MM.1S (cell line): ENCODE measurements at regions not wholly inside any gene's neighbourhood (a gene's known extent, or its start where the extent isn't known, plus 50 kb on each side); places are given as distances from the start of the nearest gene placed in this dataset.

Source experiments
- DNase-seq: peaks from one replicate; pipeline ENCODE4 v3.0.0-alpha.2; 2015
- H2AFZ ChIP-seq: fragments of 300-600 bp; sonication (generic); 2 replicates; pipeline ENCODE4 v1.6.0; 2016; ENCODE audit warnings: antibody characterized with exemption, low read length
- H3F3A ChIP-seq: fragments of 300-600 bp; sonication (generic); 2 replicates; pipeline ENCODE4 v1.6.1; 2016; ENCODE audit warnings: mild to moderate bottlenecking, antibody characterized with exemption, low read length, moderate library complexity, mixed read lengths; ENCODE audit not compliant: insufficient read depth
- H3K27ac ChIP-seq: fragments of 300-600 bp; sonication (generic); 2 replicates; pipeline ENCODE4 v1.5.1; 2016; ENCODE audit warnings: mild to moderate bottlenecking, low read length
- H3K27me3 ChIP-seq: fragments of 300-600 bp; sonication (generic); replicated peaks from 2 replicates; pipeline ENCODE4 v1.6.0; 2016; ENCODE audit warnings: low read length; ENCODE audit not compliant: insufficient read depth
- H3K36me3 ChIP-seq: fragments of 300-600 bp; sonication (generic); replicated peaks from 2 replicates; pipeline ENCODE4 v1.6.1; 2016; ENCODE audit warnings: mild to moderate bottlenecking, low read length, mixed read lengths; ENCODE audit not compliant: insufficient read depth
- H3K4me1 ChIP-seq: fragments of 300-600 bp; sonication (generic); 2 replicates; pipeline ENCODE4 v1.6.1; 2016; ENCODE audit warnings: low read length, mixed read lengths
- H3K4me2 ChIP-seq: fragments of 300-600 bp; sonication (generic); 2 replicates; pipeline ENCODE4 v1.6.0; 2016; ENCODE audit warnings: low read depth, low read length
- H3K4me3 ChIP-seq: fragments of 300-600 bp; sonication (generic); 2 replicates; pipeline ENCODE4 v1.5.1; 2016; ENCODE audit warnings: low read length, mixed read lengths
- H3K79me2 ChIP-seq: fragments of 300-600 bp; sonication (generic); 2 replicates; pipeline ENCODE4 v1.6.1; 2016; ENCODE audit warnings: mixed run types, low read length, mixed read lengths
- H3K9ac ChIP-seq: fragments of 300-600 bp; sonication (generic); 2 replicates; pipeline ENCODE4 v1.6.1; 2016; ENCODE audit warnings: low read length, mixed read lengths
- H3K9me2 ChIP-seq: fragments of 300-600 bp; sonication (generic); replicated peaks from 2 replicates; pipeline ENCODE4 v1.6.1; 2016; ENCODE audit warnings: mild to moderate bottlenecking, low read length, mixed read lengths; ENCODE audit not compliant: insufficient read depth
- H3K9me3 ChIP-seq: fragments of 300-600 bp; sonication (generic); replicated peaks from 2 replicates; pipeline ENCODE4 v1.6.1; 2016; ENCODE audit warnings: mild to moderate bottlenecking, low read length, mixed read lengths; ENCODE audit not compliant: insufficient read depth
- H4K20me1 ChIP-seq: fragments of 300-600 bp; sonication (generic); 2 replicates; pipeline ENCODE4 v1.6.1; 2016; ENCODE audit warnings: mild to moderate bottlenecking, low read length, moderate library complexity, mixed read lengths; ENCODE audit not compliant: insufficient read depth
- EZH2 ChIP-seq: fragments of 300-600 bp; sonication (generic); optimal IDR thresholded peaks from 2 replicates; pipeline ENCODE3; 2017; ENCODE audit warnings: low read depth, mild to moderate bottlenecking, antibody characterized with exemption, low read length, mixed read lengths
- EZH2phosphoT487 ChIP-seq: fragments of 300-600 bp; sonication (generic); IDR thresholded peaks from 2 replicates; pipeline ENCODE4 v1.6.1; 2018; ENCODE audit warnings: antibody characterized with exemption, low read length
- TF ChIP-seq, protein P1 (sequence below): fragments of 300-600 bp; sonication (generic); IDR thresholded peaks from 2 replicates; pipeline ENCODE4 v1.5.1; 2016; ENCODE audit warnings: antibody characterized with exemption, low read length, mixed read lengths

GRCh38 chr5:165026971-165027370 lies 1521.6 kb downstream of the MAT2B start:
- Histone ChIP-seq H3K4me1 (no peaks in the 10 kb centered on the region), H3K9ac (no peak overlapping the region), H2AFZ (no peak overlapping the region), H3K27me3 (no peaks in the 10 kb centered on the region), H3K4me3 (no peak overlapping the region), H3K4me2 (no peak overlapping the region), H3K79me2 (no peaks in the 10 kb centered on the region), H3K9me3 (no peaks in the 10 kb centered on the region), H3K9me2 (no peaks in the 10 kb centered on the region), H4K20me1 (no peaks in the 10 kb centered on the region), H3F3A (no peaks in the 10 kb centered on the region), H3K36me3 (no peaks in the 10 kb centered on the region), H3K27ac (no peak overlapping the region)
- DNase-seq: no peak
- TF ChIP-seq EZH2 (no peak), EZH2phosphoT487 (no peak)
- TF ChIP-seq, protein P1, sequence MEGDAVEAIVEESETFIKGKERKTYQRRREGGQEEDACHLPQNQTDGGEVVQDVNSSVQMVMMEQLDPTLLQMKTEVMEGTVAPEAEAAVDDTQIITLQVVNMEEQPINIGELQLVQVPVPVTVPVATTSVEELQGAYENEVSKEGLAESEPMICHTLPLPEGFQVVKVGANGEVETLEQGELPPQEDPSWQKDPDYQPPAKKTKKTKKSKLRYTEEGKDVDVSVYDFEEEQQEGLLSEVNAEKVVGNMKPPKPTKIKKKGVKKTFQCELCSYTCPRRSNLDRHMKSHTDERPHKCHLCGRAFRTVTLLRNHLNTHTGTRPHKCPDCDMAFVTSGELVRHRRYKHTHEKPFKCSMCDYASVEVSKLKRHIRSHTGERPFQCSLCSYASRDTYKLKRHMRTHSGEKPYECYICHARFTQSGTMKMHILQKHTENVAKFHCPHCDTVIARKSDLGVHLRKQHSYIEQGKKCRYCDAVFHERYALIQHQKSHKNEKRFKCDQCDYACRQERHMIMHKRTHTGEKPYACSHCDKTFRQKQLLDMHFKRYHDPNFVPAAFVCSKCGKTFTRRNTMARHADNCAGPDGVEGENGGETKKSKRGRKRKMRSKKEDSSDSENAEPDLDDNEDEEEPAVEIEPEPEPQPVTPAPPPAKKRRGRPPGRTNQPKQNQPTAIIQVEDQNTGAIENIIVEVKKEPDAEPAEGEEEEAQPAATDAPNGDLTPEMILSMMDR: no peak

GRCh38 chr5:165028356-165028755 lies 1522.9 kb downstream of the MAT2B start:
- Histone ChIP-seq H3F3A (no peaks in the 10 kb centered on the region), H3K9ac (no peak overlapping the region), H3K4me2 (no peak overlapping the region), H3K4me1 (no peaks in the 10 kb centered on the region), H3K27me3 (no peaks in the 10 kb centered on the region), H3K4me3 (no peak overlapping the region), H3K9me2 (no peaks in the 10 kb centered on the region), H3K27ac (no peak overlapping the region), H3K9me3 (no peaks in the 10 kb centered on the region), H4K20me1 (no peaks in the 10 kb centered on the region), H2AFZ (no peak overlapping the region), H3K79me2 (no peaks in the 10 kb centered on the region), H3K36me3 (no peaks in the 10 kb centered on the region)
- TF ChIP-seq, protein P1: no peak
- no peak for DNase-seq

- Histone ChIP-seq H3K4me1 (no peaks in the 10 kb centered on the region), H4K20me1 (no peaks in the 10 kb centered on the region), H3K9ac (no peak overlapping the region), H3K27me3 (no peaks in the 10 kb centered on the region), H3K9me3 (no peaks in the 10 kb centered on the region), H3K4me3 (no peak overlapping the region), H3K36me3 (no peaks in the 10 kb centered on the region), H3F3A (no peaks in the 10 kb centered on the region), H2AFZ (no peak overlapping the region), H3K27ac (no peak overlapping the region), H3K4me2 (no peak overlapping the region), H3K79me2 (no peaks in the 10 kb centered on the region), H3K9me2 (no peaks in the 10 kb centered on the region)
- DNase-seq: peak; percentile 35
- TF ChIP-seq EZH2phosphoT487: no peak
- TF ChIP-seq EZH2: no peak
- TF ChIP-seq, protein P1: peak; percentile 50
Observed at GRCh38 chr5:165029099-165029870, 1523.9 kb downstream of the MAT2B start.
